GM13977 (cell line): ENCODE measurements at regions not wholly inside any gene's neighbourhood (a gene's known extent, or its start where the extent isn't known, plus 50 kb on each side); places are given as distances from the start of the nearest gene placed in this dataset.
"Not testable (repeated sequence)": the region's sequence is repeated elsewhere in the genome, so short reads cannot be mapped to it uniquely, and the experiment has no call there.

Source experiments
- DNase-seq: peaks from one replicate; pipeline ENCODE4 v3.0.0; 2012; ENCODE audit warnings: low spot score
- in situ Hi-C: fragments of 300-500 bp; cut with MboI; formaldehyde crosslinking; loops from one replicate; pipeline ENCODE4 v1.12.0; 2022; ENCODE audit warnings: low sequenced_read_pairs, low pct_unique_long_range_greater_than_20kb, mixed read lengths, inconsistent platforms; ENCODE audit not compliant: unreplicated experiment
- TF ChIP-seq, protein P1 (sequence below): IDR thresholded peaks from 2 replicates; pipeline ENCODE4 v1.5.1; 2012; ENCODE audit warnings: mild to moderate bottlenecking, control low read depth; ENCODE audit not compliant: insufficient read depth; ENCODE audit errors: extremely low read depth, missing control alignments

DNA sequence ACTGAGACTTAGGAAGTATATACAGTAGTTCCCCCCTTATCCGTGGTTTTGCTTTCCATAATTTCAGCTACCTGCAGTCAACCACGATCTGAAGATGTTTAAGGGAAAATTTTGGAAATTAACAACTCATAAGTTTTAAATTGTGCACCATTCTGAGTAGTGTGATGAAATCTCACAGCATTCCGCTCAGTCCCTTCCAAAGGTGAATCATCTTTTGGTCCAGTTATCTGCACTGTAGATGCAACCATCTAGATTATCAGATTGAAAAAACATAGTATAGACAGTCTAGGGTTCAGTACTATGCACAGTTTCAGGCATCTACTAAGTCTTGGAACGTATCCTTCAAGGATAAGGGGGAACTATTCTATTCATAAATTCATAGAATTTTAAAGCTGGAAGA is 109.0 kb downstream of the ANXA3 start:
- in situ Hi-C loops = no loop called here
- no peak for DNase-seq
- TF ChIP-seq, protein P1, sequence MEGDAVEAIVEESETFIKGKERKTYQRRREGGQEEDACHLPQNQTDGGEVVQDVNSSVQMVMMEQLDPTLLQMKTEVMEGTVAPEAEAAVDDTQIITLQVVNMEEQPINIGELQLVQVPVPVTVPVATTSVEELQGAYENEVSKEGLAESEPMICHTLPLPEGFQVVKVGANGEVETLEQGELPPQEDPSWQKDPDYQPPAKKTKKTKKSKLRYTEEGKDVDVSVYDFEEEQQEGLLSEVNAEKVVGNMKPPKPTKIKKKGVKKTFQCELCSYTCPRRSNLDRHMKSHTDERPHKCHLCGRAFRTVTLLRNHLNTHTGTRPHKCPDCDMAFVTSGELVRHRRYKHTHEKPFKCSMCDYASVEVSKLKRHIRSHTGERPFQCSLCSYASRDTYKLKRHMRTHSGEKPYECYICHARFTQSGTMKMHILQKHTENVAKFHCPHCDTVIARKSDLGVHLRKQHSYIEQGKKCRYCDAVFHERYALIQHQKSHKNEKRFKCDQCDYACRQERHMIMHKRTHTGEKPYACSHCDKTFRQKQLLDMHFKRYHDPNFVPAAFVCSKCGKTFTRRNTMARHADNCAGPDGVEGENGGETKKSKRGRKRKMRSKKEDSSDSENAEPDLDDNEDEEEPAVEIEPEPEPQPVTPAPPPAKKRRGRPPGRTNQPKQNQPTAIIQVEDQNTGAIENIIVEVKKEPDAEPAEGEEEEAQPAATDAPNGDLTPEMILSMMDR = no peak

DNA sequence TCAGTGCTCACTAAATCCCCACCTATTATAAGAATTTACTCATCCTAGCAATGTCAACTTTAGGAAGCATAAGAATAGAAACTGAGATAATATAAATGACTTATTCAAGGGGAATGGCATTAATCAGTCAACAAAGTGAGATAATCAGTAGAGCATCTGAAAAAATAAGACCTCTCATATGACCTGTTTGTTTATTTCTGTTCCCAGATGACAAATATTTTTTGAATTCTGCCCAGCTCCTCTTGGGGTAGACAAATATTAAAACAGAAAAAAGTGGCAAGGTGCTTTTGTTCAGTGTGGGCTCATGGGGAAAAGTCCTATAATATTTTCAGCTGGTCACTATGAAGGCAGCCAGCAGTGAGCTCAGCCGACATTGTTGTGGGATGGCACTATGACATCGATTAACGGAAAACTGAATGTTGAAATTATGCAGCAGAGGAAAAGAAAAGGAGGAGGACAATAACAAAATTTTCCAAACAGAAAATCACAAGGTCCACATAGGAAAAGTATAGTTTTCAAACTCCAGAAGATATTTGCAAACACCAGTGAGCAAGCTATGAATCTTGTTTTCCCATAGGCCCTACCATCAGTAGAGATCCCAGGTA is 109.6 kb downstream of the ANXA3 start:
- TF ChIP-seq, protein P1 = no peak
- in situ Hi-C loops = no loop called here
- no peak for DNase-seq

DNA sequence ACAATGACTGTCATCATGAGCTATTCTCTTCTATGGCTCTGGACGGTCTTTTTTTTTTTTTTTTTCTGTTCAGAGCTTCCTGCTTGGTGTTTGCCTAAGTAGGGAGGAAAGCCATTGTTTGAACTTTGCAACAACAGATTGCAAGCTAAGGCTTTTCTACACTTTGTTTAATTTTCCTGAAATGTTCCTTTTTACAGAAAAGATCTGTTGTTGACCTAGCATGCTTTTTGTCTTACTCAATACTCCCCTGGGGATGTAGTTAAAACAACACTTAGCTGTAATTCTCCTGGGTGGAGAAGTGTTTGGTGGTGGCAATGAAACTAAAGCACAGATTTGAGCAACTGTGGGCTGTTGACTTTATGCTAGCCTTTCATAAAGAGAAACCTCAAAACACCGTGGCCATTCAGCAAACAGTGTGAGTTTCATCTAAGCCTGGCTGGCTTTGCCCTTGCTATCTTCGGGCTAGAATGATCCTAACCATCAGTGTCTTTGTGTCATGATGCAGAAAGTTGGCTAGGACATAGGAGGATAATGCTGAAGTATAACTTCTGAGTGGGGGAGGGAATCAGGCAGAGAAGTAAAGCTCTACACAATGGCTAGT is 110.5 kb downstream of the ANXA3 start:
- peak; percentile 23 for DNase-seq
- TF ChIP-seq, protein P1 = no peak
- in situ Hi-C loops = no loop called here

DNA sequence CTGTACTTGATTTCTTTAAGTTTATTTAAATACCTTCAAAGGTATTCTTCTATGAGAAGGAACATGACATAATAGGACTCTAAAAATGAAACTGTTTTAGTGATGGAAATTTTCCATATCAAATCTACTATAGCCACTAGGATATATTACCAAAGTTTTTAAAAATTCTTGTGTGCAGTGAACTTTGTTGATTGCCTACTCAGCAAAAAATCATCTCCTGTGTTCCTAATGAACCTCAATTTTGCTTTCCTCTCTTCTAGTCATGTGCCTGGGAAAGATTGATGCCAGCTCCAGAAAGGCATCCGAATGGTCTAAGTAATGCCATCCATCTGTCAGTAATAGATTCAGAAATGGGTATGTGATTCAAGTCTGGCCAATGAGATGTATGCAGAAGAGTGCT is 111.1 kb downstream of the ANXA3 start:
- TF ChIP-seq, protein P1 = no peak
- in situ Hi-C loops = no loop called here
- no peak for DNase-seq

DNA sequence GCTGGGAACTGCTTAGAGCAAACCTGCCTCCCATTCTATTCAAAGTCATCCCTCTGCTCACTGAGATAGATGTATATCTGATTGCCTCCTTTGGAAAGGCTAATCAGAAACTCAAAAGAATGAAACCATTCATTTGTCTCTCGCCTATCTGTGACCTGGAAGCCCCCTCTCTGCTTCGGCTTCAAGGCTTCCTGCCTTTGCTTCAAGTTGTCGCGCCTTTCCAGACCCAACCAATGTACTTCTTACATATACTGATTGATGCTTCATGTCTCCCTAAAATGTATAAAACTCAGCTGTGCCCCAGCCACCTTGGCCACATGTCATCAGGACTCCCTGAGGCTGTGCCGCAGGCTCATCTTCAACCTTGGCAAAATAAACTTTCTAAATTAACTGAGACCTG is 111.9 kb upstream of the BMP2K start:
- DNase-seq, in situ Hi-C loops: not testable (repeated sequence)

DNA sequence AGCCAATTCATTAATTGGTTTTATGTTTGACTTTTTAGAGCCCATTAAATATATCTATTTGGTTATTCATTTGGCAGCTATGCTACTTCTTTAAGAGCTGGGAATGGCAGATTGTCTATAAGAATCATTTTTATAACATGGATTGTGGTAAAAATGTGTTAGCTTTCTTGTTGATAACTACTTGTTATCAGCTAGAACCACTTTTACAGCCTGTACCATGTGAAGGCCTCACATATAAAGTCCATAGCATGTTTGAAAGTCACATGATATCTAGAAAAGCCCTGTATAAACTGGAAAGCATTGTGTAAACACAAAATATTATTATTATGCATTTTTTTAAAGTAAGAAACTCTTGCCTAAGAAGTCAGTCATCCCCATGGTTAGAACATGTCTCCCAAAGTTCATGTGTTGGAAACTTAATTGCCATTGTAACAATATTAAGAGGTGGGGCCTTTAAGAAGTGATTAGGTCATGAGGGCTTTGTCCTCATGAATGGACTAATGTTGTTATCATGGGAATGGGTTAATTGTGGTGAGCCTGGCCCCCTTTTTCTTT is 110.9 kb upstream of the BMP2K start:
- in situ Hi-C loops = no loop called here
- TF ChIP-seq, protein P1 = no peak
- no peak for DNase-seq

DNA sequence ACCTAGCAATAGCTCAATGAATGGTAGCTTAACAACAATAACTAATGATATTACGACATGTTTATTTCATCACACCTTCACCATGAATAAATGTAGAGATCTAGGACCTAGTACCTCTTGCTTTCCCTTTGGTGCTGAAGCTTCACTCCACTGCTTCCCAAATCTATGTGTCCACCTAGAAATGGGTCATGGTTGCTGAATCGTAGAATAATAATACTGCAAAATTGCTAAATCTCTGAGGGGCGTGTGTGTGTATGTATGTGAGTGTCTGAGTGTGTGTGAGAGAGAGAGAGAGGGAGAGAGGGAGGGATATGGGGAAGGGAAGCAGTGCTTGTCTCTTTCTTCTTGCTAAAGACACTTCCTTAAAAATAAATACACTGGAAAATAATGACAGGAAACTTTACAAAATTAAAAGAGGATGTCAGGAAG is 109.3 kb upstream of the BMP2K start:
- DNase-seq = no peak
- in situ Hi-C loops = no loop called here
- TF ChIP-seq, protein P1 = no peak
